Activated CD4-positive, alpha-beta T cell treated with anti-CD3 and anti-CD28 coated beads, Interleukin-2, amount 10 ng/mL, durations not matched to agents 24 days and 14 days (primary cell): ENCODE measurements at regions not wholly inside any gene's neighbourhood (a gene's known extent, or its start where the extent isn't known, plus 50 kb on each side); places are given as distances from the start of the nearest gene placed in this dataset.
"Not testable (repeated sequence)": the region's sequence is repeated elsewhere in the genome, so short reads cannot be mapped to it uniquely, and the experiment has no call there.

Experiments
- DNase-seq: peaks from one replicate; pipeline ENCODE4 v3.0.0; 2022
- H3K27ac Mint-ChIP-seq: one replicate; pipeline ENCODE4 v1.8.0; 2022; ENCODE audit warnings: mild to moderate bottlenecking, mixed read lengths
- H3K27me3 Mint-ChIP-seq: one replicate; pipeline ENCODE4 v1.8.0; 2022; ENCODE audit warnings: mixed read lengths
- H3K36me3 Mint-ChIP-seq: one replicate; pipeline ENCODE4 v1.8.0; 2022; ENCODE audit warnings: low read depth, mild to moderate bottlenecking, mixed read lengths
- H3K4me1 Mint-ChIP-seq: one replicate; pipeline ENCODE4 v1.8.0; 2021; ENCODE audit warnings: mixed read lengths
- H3K4me3 Mint-ChIP-seq: one replicate; pipeline ENCODE4 v1.8.0; 2022; ENCODE audit warnings: mild to moderate bottlenecking, moderate library complexity, mixed read lengths
- H3K9me3 Mint-ChIP-seq: one replicate; pipeline ENCODE4 v1.8.0; 2021; ENCODE audit warnings: mixed read lengths
- intact Hi-C: fragments of 100-400 bp; cut with micrococcal nuclease; formaldehyde crosslinking; loops from one replicate; pipeline ENCODE4 v1.15.1; 2023

DNA sequence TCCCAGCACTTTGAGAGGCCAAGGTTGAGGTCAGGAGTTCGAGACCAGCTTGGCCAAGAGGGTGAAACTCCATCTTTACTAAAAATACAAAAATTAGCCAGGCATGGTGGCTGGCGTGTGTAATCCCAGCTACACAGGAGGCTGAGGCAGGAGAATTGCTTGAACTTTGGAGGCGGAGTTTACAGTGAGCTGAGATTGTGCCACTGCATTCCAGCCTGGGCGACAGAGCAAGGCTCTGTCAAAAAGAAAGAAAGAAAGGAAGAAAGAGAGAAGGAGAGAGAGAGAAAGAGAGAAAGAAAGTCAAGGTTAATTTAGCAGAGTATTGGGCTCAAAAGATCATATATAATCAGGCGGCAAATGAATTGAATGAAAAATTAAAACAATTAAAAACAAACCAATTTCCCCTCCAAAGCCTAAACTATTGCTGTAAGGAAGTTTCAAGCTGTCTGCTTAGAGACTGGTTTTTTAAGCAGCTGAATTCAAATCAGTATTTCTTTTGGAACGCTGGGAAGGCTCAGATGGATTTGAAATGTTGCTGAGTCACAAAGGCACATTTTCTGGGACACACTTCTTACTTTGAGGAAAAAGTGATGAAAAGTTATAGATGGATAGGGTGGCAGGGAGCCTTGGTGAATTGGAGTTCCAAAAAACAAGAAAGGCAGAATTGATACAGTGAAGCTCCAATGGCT is 81.3 kb upstream of the BHLHE40 start:
- peak; percentile 49 for DNase-seq
- Mint-ChIP-seq H3K4me1 (peaks cover 48% of the 10 kb centered on the region), H3K36me3 (peaks cover 9% of the 10 kb centered on the region), H3K9me3 (peaks cover 4% of the 10 kb centered on the region), H3K27me3 (no peaks in the 10 kb centered on the region), H3K27ac (peak overlapping the region; percentile 91), H3K4me3 (peak overlapping the region; percentile 20)
- intact Hi-C loops: loop anchor here (1.0 to 2.0 kb wide), 4 partner anchors 8 to 79 kb away; no protein-coding TSS in a partner anchor

DNA sequence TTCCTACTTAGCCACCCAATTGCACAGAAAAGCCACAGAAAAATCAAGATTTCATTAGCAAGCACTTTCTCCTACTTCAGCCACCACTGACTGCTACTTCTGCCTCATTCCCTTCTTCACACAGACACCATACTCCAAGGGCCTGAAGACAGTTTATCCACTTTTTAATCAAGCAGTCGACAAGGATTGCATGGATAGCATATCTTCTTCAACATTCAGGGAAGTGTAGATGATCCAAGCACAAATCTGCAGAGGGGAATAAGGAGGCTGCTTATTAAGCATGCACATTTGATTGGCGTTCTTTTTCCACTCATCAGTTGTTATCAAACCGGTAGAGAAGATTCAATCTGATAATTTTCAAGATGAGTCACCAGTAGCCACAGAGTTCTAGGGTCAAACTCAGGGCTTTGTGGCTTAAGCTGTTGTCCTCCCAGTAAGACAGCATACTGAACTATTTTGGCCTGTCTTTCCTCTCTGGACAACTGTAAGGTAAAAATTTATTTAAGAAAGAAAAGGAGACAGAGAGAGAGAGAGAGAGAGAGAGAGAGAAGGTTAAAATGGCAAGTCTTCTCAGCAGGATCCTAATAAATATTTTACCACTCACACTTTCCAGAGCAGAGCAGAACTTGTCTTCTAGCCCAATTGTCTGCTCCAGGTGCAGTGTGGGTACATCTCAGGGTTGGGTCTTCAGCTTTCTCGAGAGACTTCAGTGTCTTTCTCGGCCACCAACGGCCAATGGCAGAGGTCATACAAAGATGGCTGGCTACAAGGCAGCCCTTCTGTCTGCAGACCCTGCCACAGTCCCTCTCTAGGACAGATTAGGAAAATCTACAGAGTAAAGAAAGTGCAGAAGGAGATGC is 80.6 kb upstream of the BHLHE40 start:
- H3K9me3 Mint-ChIP-seq: peaks cover 4% of the 10 kb centered on the region
- peaks cover 49% of the 10 kb centered on the region for H3K4me1 Mint-ChIP-seq
- H3K27ac Mint-ChIP-seq: peak overlapping the region; percentile 91
- peak overlapping the region; percentile 24 for H3K4me3 Mint-ChIP-seq
- DNase-seq: peak; percentile 72
- peaks cover 9% of the 10 kb centered on the region for H3K36me3 Mint-ChIP-seq
- no peaks in the 10 kb centered on the region for H3K27me3 Mint-ChIP-seq
- intact Hi-C loops: loop anchor here (1.0 to 2.0 kb wide), 4 partner anchors 8 to 78 kb away; no protein-coding TSS in a partner anchor

DNA sequence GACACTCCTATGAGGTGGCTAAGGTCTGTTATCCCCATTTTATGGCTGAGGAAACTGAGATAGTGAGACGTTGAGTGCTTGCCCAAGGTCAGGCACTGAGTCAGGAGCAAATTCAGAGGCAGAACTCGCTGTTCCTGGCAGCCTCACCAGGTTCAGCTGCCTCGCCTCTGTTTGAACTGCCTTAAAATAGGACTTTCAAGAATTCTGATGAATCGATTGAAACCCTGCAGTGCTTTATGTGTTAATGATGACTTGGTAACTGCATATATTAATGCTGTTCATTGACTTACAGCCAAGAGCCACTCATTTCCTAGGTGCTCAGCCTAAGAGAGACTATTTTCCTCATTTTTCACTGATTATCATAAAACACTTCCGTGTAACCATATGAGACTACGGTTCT is 79.5 kb upstream of the BHLHE40 start:
- no peaks in the 10 kb centered on the region for H3K27me3 Mint-ChIP-seq
- peaks cover 9% of the 10 kb centered on the region for H3K36me3 Mint-ChIP-seq
- intact Hi-C loops: loop anchor here (2.0 kb wide), 2 partner anchors 69 to 77 kb away; no protein-coding TSS in a partner anchor
- H3K27ac Mint-ChIP-seq: peak overlapping the region; percentile 91
- H3K9me3 Mint-ChIP-seq: peaks cover 4% of the 10 kb centered on the region
- peak; percentile 52 for DNase-seq
- peaks cover 57% of the 10 kb centered on the region for H3K4me1 Mint-ChIP-seq
- peak overlapping the region; percentile 13 for H3K4me3 Mint-ChIP-seq

DNA sequence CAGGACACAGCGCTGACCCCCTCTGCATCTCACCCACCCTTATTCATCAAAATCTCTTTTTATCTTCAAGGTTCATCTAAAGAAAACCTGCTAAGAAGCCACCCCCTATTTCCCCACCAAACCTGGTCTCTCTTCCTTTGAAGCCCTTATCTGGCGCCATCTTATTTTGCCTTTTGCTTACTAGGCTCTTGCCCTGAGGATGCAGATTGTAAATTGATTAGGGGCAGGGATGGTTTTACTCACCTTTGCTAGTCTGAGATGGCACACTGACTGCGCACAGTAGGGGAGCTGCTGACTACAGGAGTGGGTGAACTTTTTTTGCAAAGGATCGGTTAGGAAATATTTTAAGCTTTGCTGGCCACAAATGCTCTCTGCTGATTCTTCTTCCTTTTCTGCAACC is 78.9 kb upstream of the BHLHE40 start:
- intact Hi-C loops: no loop called here
- Mint-ChIP-seq H3K27ac (peak overlapping the region; percentile 84), H3K4me3 (peak overlapping the region; percentile 13), H3K9me3 (peaks cover 4% of the 10 kb centered on the region), H3K4me1 (peaks cover 59% of the 10 kb centered on the region), H3K27me3 (no peaks in the 10 kb centered on the region), H3K36me3 (peaks cover 9% of the 10 kb centered on the region)
- DNase-seq: peak; percentile 62

DNA sequence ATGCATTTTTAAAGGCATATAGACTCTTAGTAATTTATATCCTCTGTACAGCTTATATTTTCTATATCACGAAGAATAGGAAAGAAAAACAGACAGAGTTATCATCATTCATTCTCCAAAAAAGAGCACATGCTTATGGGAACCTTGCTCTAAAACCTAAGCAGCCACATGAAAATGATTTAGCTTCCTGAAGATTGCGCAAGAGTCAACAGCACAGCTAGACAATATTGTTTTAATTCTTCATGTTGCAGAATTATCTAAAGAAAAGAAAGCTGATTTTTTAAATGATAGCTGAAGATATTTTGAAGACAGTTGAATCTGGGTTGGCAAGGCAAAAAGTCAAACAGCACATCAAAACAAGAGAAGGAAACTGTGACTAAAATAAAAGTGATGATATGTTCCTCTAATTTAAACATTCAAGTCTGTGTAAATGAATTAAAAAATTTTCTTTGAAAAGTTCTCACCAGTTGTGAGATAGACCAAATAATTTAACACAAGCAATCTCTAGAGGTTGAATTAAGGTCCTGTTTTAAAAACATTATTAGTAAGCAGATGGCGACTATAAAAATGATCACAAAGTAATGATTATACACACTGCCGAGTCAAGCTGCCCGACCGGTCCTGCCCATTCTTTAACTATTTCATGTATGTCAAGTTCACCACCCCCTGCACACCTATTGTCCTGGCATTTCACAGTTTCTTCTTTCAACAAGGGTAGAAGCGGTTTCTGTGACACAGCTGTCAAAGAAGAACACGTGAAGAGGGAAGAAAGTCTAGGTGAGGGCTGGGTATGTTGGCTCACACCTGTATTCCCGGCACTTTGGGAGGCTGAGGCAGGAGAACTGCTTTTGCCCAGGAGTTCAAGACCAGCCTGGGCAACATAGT is 74.2 kb upstream of the BHLHE40 start:
- DNase-seq: peak; percentile 64
- Mint-ChIP-seq H3K9me3 (peaks cover 4% of the 10 kb centered on the region), H3K27me3 (no peaks in the 10 kb centered on the region), H3K4me3 (peak overlapping the region; percentile 60), H3K27ac (peak overlapping the region; percentile 88), H3K4me1 (peaks cover 77% of the 10 kb centered on the region), H3K36me3 (peaks cover 4% of the 10 kb centered on the region)
- intact Hi-C loops: loop anchor here (5.0 kb wide), 7 partner anchors 128 to 518 kb away; partner anchors contain the start of gene ITPR1

DNA sequence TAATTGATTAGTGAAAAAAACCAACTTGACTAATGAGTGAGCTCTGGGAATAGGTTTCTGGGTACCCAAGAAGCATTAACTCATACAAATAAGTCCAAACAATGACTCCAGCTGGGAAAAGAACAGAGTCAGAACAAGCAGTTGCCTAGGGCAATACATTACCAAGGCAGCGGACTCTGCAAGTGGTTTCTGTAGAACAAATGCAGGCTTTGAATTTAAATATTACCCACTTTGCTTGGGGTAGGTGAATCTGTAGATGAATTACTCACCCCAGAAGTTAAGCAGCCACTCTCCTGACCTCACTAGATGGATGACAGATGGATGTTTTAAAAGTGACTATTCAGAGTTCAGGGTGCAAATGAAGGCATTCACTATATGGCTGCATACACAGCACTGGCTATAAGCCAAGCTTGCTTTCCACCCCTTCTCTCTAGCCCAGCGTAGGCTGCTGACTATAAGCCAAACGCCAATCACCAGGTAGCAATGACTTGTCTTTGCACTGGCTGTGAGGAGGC is 73.1 kb upstream of the BHLHE40 start:
- Mint-ChIP-seq H3K27me3 (no peaks in the 10 kb centered on the region), H3K4me1 (peaks cover 77% of the 10 kb centered on the region), H3K9me3 (peaks cover 10% of the 10 kb centered on the region), H3K4me3 (peak overlapping the region; percentile 60), H3K27ac (peak overlapping the region; percentile 88), H3K36me3 (peaks cover 9% of the 10 kb centered on the region)
- peak; percentile 71 for DNase-seq
- intact Hi-C loops: loop anchor here (1.0 to 5.0 kb wide), 10 partner anchors 8 to 519 kb away; partner anchors contain the start of gene ITPR1

DNA sequence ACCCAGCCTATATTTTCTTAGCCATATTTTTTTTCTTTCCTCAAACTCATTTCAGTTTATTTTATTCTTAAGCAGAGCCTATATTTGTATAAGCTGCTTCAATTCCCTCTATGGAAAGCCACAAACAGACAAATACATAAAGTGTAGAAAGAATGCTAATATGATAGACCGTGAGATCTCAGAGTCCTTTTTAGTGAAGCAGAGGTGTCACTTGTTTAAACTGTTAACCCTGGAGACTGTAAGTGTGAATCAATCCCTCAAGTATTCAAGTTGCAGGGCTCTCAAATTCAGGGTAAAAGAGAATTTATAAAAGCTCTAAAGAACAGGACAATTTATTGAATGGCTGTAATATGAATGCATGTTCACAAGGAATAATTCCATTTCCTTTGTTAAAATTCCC is 72.2 kb upstream of the BHLHE40 start:
- H3K27ac Mint-ChIP-seq: peak overlapping the region; percentile 88
- peaks cover 11% of the 10 kb centered on the region for H3K9me3 Mint-ChIP-seq
- peak; percentile 12 for DNase-seq
- H3K27me3 Mint-ChIP-seq: no peaks in the 10 kb centered on the region
- H3K4me3 Mint-ChIP-seq: peak overlapping the region; percentile 60
- H3K4me1 Mint-ChIP-seq: peaks cover 74% of the 10 kb centered on the region
- intact Hi-C loops: loop anchor here (1.0 to 5.0 kb wide), 8 partner anchors 72 to 520 kb away; partner anchors contain the start of gene ITPR1
- peaks cover 10% of the 10 kb centered on the region for H3K36me3 Mint-ChIP-seq

DNA sequence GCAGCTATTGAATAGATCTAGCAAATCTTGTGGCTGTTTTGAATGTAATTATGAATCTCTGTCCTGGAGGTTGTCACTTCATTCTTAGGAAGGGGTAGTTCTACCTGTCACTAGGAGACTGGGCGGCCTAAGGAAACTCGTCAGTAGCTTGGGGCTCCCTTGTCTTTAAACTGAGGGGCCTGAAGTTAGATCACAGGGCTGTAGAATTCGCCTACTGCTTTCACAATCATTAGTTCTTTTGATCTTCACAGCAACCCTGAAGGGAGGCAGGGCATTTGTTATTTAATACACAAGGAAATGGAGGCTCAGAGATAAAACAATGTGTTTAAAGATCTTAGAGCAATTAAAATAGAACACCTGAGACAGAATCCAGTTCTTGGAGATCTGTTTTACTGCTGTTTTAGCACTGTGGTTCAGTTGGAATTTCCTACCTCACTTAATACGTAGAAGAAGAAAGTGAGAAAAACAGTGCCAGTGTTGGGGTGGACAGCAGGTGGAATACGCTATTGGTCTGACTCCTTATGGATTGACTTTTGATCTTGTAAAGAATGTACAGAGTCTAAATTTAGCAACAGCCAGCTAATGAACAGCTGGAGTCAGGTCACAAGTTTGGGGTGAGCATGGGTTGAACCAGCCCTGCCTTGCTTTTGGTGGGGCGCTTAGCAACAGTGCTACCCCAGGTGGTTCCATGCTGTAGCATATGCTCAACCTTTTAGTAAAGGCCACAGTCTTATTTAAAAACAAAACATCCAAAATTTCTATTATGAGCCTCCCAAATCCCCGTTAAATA is 71.4 kb upstream of the BHLHE40 start:
- peak; percentile 72 for DNase-seq
- peak overlapping the region; percentile 60 for H3K4me3 Mint-ChIP-seq

DNA sequence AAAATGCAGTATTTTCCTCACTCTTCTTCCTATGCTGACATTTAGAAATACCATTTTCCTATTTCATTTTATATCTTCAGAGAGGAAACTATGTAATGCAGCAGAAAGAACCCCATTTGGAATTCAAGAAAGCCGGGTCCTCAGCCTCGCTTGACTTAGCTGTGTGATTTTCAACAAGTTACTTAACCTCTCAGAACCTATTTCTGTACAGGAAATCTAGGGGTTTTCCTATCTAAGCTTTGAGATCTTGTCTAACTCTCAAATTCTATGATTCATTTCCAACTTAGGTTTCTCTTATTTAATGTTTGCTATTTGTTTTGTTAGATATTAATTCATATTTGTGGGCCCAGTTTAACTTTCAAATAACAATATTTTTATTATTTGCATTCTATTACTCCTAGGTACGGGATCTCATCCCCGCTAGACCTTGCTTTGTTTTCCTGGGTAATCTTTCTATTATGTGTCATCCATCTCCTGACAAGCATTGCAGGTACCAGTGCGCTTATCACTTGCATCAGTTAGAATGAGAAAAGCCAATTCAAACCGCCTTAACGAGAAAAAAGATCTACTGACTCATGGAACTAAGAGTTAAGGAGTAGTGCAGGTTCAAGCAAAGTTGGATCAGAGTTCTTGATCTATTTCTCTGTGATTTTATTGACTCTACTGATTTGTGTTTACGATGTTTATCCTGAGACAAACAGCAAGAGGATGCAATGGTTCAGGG is 70.6 kb upstream of the BHLHE40 start:
- Mint-ChIP-seq H3K4me3 (peak overlapping the region; percentile 60), H3K36me3 (peaks cover 16% of the 10 kb centered on the region), H3K4me1 (peaks cover 67% of the 10 kb centered on the region), H3K9me3 (peaks cover 19% of the 10 kb centered on the region), H3K27ac (peak overlapping the region; percentile 88), H3K27me3 (no peaks in the 10 kb centered on the region)
- intact Hi-C loops: loop anchor here (1.0 to 5.0 kb wide), 11 partner anchors 20 to 521 kb away; partner anchors contain the start of gene ITPR1
- peak; percentile 76 for DNase-seq

More for the DNA sequence above, 71.4 kb upstream of the BHLHE40 start:
- H3K36me3 Mint-ChIP-seq: peaks cover 13% of the 10 kb centered on the region
- H3K27ac Mint-ChIP-seq: peak overlapping the region; percentile 88
- peaks cover 69% of the 10 kb centered on the region for H3K4me1 Mint-ChIP-seq
- intact Hi-C loops: loop anchor here (1.0 to 5.0 kb wide), 12 partner anchors 20 to 521 kb away; partner anchors contain the start of gene ITPR1
- peaks cover 16% of the 10 kb centered on the region for H3K9me3 Mint-ChIP-seq
- H3K27me3 Mint-ChIP-seq: no peaks in the 10 kb centered on the region

DNA sequence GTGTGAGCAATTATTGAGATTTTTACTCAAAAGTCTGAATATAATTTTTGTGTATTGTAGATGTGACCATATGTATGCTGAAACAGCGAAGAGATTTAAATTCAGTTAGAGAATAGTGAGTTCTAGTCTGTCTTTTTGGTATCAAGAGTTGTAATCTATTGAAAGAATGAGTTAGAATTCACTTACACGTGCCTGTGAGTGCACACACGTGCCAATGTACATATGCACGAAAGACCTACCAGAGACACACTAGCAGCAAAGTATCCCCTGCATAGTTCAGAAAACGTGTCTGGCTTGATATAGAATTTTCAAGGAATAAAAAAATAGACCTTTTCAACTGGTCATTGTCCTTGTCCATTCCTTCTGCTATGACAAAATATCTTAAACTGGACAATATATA is 64.8 kb upstream of the BHLHE40 start:
- H3K36me3 Mint-ChIP-seq: peaks cover 23% of the 10 kb centered on the region
- peaks cover 25% of the 10 kb centered on the region for H3K9me3 Mint-ChIP-seq
- no peak overlapping the region for H3K27ac Mint-ChIP-seq
- peaks cover 12% of the 10 kb centered on the region for H3K4me1 Mint-ChIP-seq
- no peak overlapping the region for H3K4me3 Mint-ChIP-seq
- H3K27me3 Mint-ChIP-seq: no peaks in the 10 kb centered on the region
- DNase-seq: peak; percentile 7
- intact Hi-C loops: no loop called here

DNA sequence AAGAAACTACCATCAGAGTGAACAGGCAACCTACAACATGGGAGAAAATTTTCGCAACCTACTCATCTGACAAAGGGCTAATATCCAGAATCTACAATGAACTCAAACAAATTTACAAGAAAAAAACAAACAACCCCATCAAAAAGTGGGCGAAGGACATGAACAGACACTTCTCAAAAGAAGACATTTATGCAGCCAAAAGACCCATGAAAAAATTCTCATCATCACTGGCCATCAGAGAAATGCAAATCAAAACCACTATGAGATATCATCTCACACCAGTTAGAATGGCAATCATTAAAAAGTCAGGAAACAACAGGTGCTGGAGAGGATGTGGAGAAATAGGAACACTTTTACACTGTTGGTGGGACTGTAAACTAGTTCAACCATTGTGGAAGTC is 57.6 kb upstream of the BHLHE40 start:
- H3K27ac Mint-ChIP-seq, H3K27me3 Mint-ChIP-seq, H3K4me1 Mint-ChIP-seq, H3K9me3 Mint-ChIP-seq, H3K36me3 Mint-ChIP-seq, intact Hi-C loops, DNase-seq, H3K4me3 Mint-ChIP-seq: not testable (repeated sequence)

DNA sequence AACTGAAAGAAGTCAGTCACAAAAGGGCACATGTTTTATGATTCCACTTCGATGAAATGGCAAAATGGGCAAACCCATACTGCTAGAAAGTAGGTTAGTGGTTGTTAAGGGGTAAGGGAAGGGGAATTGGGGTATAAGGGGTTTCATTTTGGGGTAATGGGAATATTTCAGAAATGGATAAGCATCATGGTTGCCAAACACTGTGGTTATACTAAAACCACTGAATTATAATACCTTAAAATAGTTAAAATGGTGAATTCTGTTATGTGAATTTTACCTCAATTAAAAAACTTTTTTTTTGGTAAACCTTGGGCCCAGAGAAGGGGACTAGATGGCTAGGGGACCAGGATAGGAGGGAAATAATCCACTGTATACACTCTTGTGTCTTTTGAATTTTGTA is 52.3 kb upstream of the BHLHE40 start:
- intact Hi-C loops: loop anchor here (1.0 kb wide), 1 partner anchor 50 kb away; no protein-coding TSS in a partner anchor
- peak; percentile 38 for DNase-seq
- Mint-ChIP-seq H3K4me1 (peaks cover 22% of the 10 kb centered on the region), H3K27me3 (no peaks in the 10 kb centered on the region), H3K27ac (peak overlapping the region; percentile 37), H3K9me3 (peaks cover 8% of the 10 kb centered on the region), H3K4me3 (no peak overlapping the region), H3K36me3 (peaks cover 4% of the 10 kb centered on the region)
